ENCODE measurements at regions not wholly inside any gene's neighbourhood (a gene's known extent, or its start where the extent isn't known, plus 50 kb on each side); places are given as distances from the start of the nearest gene placed in this dataset.

DNA sequence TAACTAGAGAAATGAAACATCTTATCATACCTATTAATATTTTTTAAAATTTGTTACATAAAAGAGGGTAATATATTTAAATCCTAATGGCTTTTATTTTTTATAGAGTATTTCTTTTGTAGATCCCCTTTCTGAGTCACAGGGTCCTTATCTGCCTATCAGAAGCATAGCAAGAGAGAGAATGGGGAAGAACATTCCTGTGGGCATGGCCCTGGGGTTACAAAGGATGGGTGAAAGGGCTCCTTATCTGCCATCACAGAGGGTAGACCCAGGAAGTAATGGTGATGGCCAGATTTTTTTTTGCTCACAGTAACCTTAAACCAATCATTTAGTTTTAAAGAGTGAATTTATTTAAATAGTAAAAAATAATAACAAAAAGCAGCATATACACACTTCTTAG, 582.1 kb upstream of the HTR1E start:
- TF ChIP-seq CTCF (conservative IDR thresholded peaks at IDR 0.05; ENCODE audit: low read depth, low read length) (no peak), EZH2phosphoT487 (IDR thresholded peaks at IDR 0.05; ENCODE audit: borderline replicate concordance, low read length) (no peak)

Measured in PC-3 (cell line).